ENCODE measurements at regions not wholly inside any gene's neighbourhood (a gene's known extent, or its start where the extent isn't known, plus 50 kb on each side); places are given as distances from the start of the nearest gene placed in this dataset.
A peak's percentile ranks its signal among the peaks of the same experiment; 100 is the strongest.

DNA sequence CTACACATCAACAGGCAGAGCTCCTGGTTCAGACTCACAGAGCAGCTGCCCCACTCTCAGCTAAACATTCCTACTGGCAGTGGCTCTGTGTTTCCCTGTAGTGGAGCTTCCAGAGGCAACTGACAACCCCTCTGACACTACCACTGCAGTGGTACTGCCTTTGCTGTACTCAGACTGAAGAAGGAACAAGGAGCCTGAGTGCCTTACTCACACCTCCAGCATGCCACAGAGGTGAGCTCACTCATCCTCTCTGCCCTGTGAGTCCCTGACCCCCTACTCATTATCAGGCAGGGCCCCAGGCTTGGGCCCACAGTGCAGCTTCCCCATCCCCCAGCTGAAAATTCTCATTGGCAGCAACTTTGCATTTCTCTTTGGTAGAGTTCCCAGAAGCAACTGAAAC, 240.5 kb upstream of the POF1B start (continued):
- TF ChIP-seq E2F5 (CRISPR knock-in tag; IDR thresholded peaks at IDR 0.05): no peak

DNA sequence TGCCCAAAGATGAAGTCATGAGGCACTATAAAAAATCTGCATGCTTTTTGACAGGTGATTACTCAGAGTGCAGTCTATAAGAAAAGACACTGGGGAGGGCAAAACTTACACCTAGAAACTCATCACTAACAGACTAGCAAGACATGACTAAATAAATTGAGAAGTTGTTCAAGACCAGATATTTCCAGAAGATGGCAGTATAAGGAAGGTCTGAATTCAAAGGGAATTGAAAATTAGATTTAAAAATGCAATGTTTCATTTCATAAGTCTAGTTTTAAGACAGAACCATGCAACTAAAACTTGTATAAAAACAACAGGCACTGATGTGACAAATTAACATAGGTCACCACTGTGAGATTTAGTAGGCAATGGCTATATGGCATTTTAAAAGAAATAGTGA, 232.5 kb upstream of the POF1B start:
- no peaks in the 10 kb centered on the region for H3K9me3 Mint-ChIP-seq
- ATAC-seq (no peak), DNase-seq (ENCODE audit: low spot score) (no peak)
- H3K27ac Mint-ChIP-seq: no peak overlapping the region
- no peaks in the 10 kb centered on the region; the same call in 1 of the 2 replicates for H3K27me3 Mint-ChIP-seq (ENCODE audit: low read depth)
- no peak for TF ChIP-seq STAT6 (CRISPR knock-in tag; conservative IDR thresholded peaks at IDR 0.05; ENCODE audit: low read depth)
- TF ChIP-seq, protein P1, sequence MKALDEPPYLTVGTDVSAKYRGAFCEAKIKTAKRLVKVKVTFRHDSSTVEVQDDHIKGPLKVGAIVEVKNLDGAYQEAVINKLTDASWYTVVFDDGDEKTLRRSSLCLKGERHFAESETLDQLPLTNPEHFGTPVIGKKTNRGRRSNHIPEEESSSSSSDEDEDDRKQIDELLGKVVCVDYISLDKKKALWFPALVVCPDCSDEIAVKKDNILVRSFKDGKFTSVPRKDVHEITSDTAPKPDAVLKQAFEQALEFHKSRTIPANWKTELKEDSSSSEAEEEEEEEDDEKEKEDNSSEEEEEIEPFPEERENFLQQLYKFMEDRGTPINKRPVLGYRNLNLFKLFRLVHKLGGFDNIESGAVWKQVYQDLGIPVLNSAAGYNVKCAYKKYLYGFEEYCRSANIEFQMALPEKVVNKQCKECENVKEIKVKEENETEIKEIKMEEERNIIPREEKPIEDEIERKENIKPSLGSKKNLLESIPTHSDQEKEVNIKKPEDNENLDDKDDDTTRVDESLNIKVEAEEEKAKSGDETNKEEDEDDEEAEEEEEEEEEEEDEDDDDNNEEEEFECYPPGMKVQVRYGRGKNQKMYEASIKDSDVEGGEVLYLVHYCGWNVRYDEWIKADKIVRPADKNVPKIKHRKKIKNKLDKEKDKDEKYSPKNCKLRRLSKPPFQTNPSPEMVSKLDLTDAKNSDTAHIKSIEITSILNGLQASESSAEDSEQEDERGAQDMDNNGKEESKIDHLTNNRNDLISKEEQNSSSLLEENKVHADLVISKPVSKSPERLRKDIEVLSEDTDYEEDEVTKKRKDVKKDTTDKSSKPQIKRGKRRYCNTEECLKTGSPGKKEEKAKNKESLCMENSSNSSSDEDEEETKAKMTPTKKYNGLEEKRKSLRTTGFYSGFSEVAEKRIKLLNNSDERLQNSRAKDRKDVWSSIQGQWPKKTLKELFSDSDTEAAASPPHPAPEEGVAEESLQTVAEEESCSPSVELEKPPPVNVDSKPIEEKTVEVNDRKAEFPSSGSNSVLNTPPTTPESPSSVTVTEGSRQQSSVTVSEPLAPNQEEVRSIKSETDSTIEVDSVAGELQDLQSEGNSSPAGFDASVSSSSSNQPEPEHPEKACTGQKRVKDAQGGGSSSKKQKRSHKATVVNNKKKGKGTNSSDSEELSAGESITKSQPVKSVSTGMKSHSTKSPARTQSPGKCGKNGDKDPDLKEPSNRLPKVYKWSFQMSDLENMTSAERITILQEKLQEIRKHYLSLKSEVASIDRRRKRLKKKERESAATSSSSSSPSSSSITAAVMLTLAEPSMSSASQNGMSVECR (CRISPR knock-in tag; IDR thresholded peaks at IDR 0.05; ENCODE audit: borderline replicate concordance): no peak
- H3K4me1 Mint-ChIP-seq: peaks cover 3% of the 10 kb centered on the region; the same call in 1 of the 2 replicates
- ChIA-PET CTCF (no interaction called here), POLR2A (no interaction called here)
- no peak overlapping the region for H3K4me3 Mint-ChIP-seq
- no peaks in the 10 kb centered on the region for H3K36me3 Mint-ChIP-seq

- POLR2A ChIA-PET: no interaction called here
- Mint-ChIP-seq H3K36me3 (no peaks in the 10 kb centered on the region), H3K9me3 (no peaks in the 10 kb centered on the region), H3K4me1 (0 out of 2 replicates have a peak, but pooled peaks cover 2% of the 10 kb centered on the region), H3K27ac (no peak overlapping the region), H3K4me3 (no peak overlapping the region), H3K27me3 (ENCODE audit: low read depth) (no peaks in the 10 kb centered on the region)
- ATAC-seq (no peak), DNase-seq (ENCODE audit: low spot score) (no peak)
- CTCF ChIA-PET: no interaction called here
- TF ChIP-seq NR1H2 (CRISPR knock-in tag; IDR thresholded peaks at IDR 0.05) (no peak), GTF2I (CRISPR knock-in tag; conservative IDR thresholded peaks at IDR 0.05) (no peak), ETV6 (CRISPR knock-in tag; IDR thresholded peaks at IDR 0.05) (no peak)
These were observed 213.5 kb upstream of the POF1B start for GRCh38 chrX:85592980-85593379.

GRCh38 chrX:85591536-85591935, 212.1 kb upstream of the POF1B start:
- Mint-ChIP-seq H3K9me3 (no peaks in the 10 kb centered on the region), H3K27me3 (ENCODE audit: low read depth) (no peaks in the 10 kb centered on the region; the same call in 1 of the 2 replicates), H3K27ac (no peak overlapping the region), H3K4me1 (0 out of 2 replicates have a peak, but pooled peaks cover 2% of the 10 kb centered on the region), H3K4me3 (no peak overlapping the region), H3K36me3 (no peaks in the 10 kb centered on the region)
- ChIA-PET POLR2A (no interaction called here), CTCF (no interaction called here)
- TF ChIP-seq ZSCAN18 (CRISPR knock-in tag; IDR thresholded peaks at IDR 0.05): no peak
- ATAC-seq (no peak), DNase-seq (ENCODE audit: low spot score) (no peak)

DNA sequence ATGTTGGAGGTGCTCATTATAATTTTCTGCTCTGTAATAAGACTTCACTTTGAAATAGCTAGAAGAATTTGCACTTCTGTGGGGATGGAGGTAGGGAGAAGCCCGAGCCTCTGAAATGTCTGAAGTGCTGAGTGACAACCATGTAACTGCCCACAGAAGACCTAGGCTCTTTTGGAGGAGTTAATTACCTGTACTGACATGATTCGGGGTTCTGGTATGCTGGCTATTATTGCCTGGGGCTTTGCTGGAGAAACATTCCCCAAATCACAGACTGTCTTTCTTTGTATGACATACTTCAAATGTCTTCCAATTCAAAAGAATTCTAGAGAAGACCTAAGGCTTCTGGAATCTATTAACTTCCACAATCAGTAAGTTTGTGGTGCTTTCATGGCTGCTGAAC, 211.2 kb upstream of the POF1B start:
- Mint-ChIP-seq H3K27ac (no peak overlapping the region), H3K36me3 (0 out of 2 replicates have a peak, but pooled peaks cover 4% of the 10 kb centered on the region), H3K4me1 (0 out of 2 replicates have a peak, but pooled peaks cover 2% of the 10 kb centered on the region), H3K27me3 (ENCODE audit: low read depth) (no peaks in the 10 kb centered on the region; the same call in 1 of the 2 replicates), H3K4me3 (no peak overlapping the region), H3K9me3 (peaks cover 8% of the 10 kb centered on the region; the same call in 1 of the 2 replicates)
- ChIA-PET POLR2A (no interaction called here), CTCF (no interaction called here)
- ATAC-seq (peak; percentile 52; the same call in 1 of the 2 replicates), DNase-seq (ENCODE audit: low spot score) (no peak)
- TF ChIP-seq TP53 (CRISPR knock-in tag; IDR thresholded peaks at IDR 0.05) (no peak), ELF4 (CRISPR knock-in tag; IDR thresholded peaks at IDR 0.05; ENCODE audit: low read depth) (no peak), CREB1 (CRISPR knock-in tag; IDR thresholded peaks at IDR 0.05) (no peak), IRF2 (CRISPR knock-in tag; IDR thresholded peaks at IDR 0.05; ENCODE audit: borderline replicate concordance, low read depth) (no peak), E2F5 (CRISPR knock-in tag; IDR thresholded peaks at IDR 0.05) (no peak), NFATC4 (CRISPR knock-in tag; IDR thresholded peaks at IDR 0.05) (no peak), PRRX2 (CRISPR knock-in tag; IDR thresholded peaks at IDR 0.05) (no peak), KAT7 (CRISPR knock-in tag; IDR thresholded peaks at IDR 0.05; ENCODE audit: borderline replicate concordance) (no peak)
- TF ChIP-seq, protein P2, sequence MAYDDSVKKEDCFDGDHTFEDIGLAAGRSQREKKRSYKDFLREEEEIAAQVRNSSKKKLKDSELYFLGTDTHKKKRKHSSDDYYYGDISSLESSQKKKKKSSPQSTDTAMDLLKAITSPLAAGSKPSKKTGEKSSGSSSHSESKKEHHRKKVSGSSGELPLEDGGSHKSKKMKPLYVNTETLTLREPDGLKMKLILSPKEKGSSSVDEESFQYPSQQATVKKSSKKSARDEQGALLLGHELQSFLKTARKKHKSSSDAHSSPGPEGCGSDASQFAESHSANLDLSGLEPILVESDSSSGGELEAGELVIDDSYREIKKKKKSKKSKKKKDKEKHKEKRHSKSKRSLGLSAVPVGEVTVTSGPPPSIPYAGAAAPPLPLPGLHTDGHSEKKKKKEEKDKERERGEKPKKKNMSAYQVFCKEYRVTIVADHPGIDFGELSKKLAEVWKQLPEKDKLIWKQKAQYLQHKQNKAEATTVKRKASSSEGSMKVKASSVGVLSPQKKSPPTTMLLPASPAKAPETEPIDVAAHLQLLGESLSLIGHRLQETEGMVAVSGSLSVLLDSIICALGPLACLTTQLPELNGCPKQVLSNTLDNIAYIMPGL (CRISPR knock-in tag; IDR thresholded peaks at IDR 0.05): no peak

All from WTC11 (cell line).